ENCODE measurements at regions not wholly inside any gene's neighbourhood (a gene's known extent, or its start where the extent isn't known, plus 50 kb on each side); places are given as distances from the start of the nearest gene placed in this dataset.

GRCh38 chr2:75310876-75311275 is 111.6 kb upstream of the TACR1 start (continued):
- TF ChIP-seq, protein P1, sequence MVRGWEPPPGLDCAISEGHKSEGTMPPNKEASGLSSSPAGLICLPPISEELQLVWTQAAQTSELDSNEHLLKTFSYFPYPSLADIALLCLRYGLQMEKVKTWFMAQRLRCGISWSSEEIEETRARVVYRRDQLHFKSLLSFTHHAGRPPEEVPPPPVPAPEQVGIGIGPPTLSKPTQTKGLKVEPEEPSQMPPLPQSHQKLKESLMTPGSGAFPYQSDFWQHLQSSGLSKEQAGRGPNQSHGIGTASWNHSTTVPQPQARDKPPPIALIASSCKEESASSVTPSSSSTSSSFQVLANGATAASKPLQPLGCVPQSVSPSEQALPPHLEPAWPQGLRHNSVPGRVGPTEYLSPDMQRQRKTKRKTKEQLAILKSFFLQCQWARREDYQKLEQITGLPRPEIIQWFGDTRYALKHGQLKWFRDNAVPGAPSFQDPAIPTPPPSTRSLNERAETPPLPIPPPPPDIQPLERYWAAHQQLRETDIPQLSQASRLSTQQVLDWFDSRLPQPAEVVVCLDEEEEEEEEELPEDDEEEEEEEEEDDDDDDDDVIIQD (CRISPR knock-in tag; IDR thresholded peaks at IDR 0.05): no peak
- TF ChIP-seq, protein P2, sequence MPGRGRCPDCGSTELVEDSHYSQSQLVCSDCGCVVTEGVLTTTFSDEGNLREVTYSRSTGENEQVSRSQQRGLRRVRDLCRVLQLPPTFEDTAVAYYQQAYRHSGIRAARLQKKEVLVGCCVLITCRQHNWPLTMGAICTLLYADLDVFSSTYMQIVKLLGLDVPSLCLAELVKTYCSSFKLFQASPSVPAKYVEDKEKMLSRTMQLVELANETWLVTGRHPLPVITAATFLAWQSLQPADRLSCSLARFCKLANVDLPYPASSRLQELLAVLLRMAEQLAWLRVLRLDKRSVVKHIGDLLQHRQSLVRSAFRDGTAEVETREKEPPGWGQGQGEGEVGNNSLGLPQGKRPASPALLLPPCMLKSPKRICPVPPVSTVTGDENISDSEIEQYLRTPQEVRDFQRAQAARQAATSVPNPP (IDR thresholded peaks at IDR 0.05; ENCODE audit: borderline replicate concordance, insufficient read depth, insufficient read length): no peak
- no peak for TF ChIP-seq NRF1 (conservative IDR thresholded peaks at IDR 0.05 in 1 of 2, IDR thresholded peaks at IDR 0.05 in 1 of 2)
- no peak for TF ChIP-seq NR2F6 (CRISPR knock-in tag; IDR thresholded peaks at IDR 0.05)
- TF ChIP-seq ZHX1 (conservative IDR thresholded peaks at IDR 0.05; ENCODE audit: low read length): no peak
- TF ChIP-seq ZNF511 (CRISPR knock-in tag; IDR thresholded peaks at IDR 0.05): no peak
- no peak for TF ChIP-seq XRCC4 (IDR thresholded peaks at IDR 0.05; ENCODE audit: extremely low read depth, insufficient read depth, insufficient read length)
- TF ChIP-seq TAL1 (IDR thresholded peaks at IDR 0.05): peak; percentile 34; the same call in 1 of the 2 replicates
- TF ChIP-seq, protein P3, sequence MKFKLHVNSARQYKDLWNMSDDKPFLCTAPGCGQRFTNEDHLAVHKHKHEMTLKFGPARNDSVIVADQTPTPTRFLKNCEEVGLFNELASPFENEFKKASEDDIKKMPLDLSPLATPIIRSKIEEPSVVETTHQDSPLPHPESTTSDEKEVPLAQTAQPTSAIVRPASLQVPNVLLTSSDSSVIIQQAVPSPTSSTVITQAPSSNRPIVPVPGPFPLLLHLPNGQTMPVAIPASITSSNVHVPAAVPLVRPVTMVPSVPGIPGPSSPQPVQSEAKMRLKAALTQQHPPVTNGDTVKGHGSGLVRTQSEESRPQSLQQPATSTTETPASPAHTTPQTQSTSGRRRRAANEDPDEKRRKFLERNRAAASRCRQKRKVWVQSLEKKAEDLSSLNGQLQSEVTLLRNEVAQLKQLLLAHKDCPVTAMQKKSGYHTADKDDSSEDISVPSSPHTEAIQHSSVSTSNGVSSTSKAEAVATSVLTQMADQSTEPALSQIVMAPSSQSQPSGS (CRISPR knock-in tag; IDR thresholded peaks at IDR 0.05): no peak
- TF ChIP-seq MCM2 (IDR thresholded peaks at IDR 0.05; ENCODE audit: low read depth): no peak
- no peak for TF ChIP-seq WHSC1 (IDR thresholded peaks at IDR 0.05; ENCODE audit: low read length)
- no peak for TF ChIP-seq ETV5 (CRISPR knock-in tag; IDR thresholded peaks at IDR 0.05; ENCODE audit: low read depth)
- no peak for TF ChIP-seq TFAP4 (CRISPR knock-in tag; IDR thresholded peaks at IDR 0.05; ENCODE audit: borderline replicate concordance)

Data from K562 (cell line).